ENCODE measurements at regions not wholly inside any gene's neighbourhood (a gene's known extent, or its start where the extent isn't known, plus 50 kb on each side); places are given as distances from the start of the nearest gene placed in this dataset.

DNA sequence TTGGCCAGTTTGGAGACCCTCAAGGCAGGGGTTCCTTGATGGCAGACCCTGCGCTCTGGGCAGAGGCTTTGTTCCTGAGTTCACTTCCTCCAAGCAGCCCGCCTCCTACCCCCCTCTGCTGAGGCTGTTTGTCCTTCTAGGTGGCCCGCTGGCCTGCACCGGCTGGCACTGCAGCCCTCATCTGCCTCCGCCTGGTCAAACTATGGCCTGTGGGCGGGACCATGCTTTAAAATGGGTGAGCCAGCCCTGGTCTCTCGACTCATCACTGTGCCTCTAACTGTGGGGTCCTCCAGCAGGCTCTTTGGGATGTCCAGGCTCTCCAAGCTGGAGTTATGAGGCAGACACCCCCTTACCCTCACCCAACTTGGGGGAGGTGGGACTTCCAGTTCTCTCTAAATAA is 78.9 kb upstream of the SLC22A11 start:
- no peak overlapping the region for H3K4me3 ChIP-seq (ENCODE audit: low read depth, low read length)
- DNase-seq (ENCODE audit: low read depth, low spot score) = no peak
- ChIA-PET CTCF (no interaction called here), POLR2A (no interaction called here)
- no peak for TF ChIP-seq CTCF (IDR thresholded peaks at IDR 0.05; ENCODE audit: insufficient read depth, low read length, missing control alignments)

- TF ChIP-seq CTCF (IDR thresholded peaks at IDR 0.05; ENCODE audit: insufficient read depth, low read length, missing control alignments) = no peak
- CTCF ChIA-PET = interaction anchor here (1.7 kb wide), 1 partner anchor 29 kb away, joined by 6 read pairs; no protein-coding TSS in a partner anchor
- no peak for DNase-seq (ENCODE audit: low read depth, low spot score)
- H3K4me3 ChIP-seq (ENCODE audit: low read depth, low read length) = no peak overlapping the region
- POLR2A ChIA-PET = no interaction called here
Observed at GRCh38 chr11:64477675-64478074, 78.1 kb upstream of the SLC22A11 start.

- TF ChIP-seq CTCF (IDR thresholded peaks at IDR 0.05; ENCODE audit: insufficient read depth, low read length, missing control alignments) = no peak
- POLR2A ChIA-PET = no interaction called here
- CTCF ChIA-PET = interaction anchor here (1.3 to 1.8 kb wide), 2 partner anchors 33 to 169 kb away, joined by 3 to 5 read pairs; no protein-coding TSS in a partner anchor
Observed at GRCh38 chr11:64482588-64482987, 73.2 kb upstream of the SLC22A11 start.

DNA sequence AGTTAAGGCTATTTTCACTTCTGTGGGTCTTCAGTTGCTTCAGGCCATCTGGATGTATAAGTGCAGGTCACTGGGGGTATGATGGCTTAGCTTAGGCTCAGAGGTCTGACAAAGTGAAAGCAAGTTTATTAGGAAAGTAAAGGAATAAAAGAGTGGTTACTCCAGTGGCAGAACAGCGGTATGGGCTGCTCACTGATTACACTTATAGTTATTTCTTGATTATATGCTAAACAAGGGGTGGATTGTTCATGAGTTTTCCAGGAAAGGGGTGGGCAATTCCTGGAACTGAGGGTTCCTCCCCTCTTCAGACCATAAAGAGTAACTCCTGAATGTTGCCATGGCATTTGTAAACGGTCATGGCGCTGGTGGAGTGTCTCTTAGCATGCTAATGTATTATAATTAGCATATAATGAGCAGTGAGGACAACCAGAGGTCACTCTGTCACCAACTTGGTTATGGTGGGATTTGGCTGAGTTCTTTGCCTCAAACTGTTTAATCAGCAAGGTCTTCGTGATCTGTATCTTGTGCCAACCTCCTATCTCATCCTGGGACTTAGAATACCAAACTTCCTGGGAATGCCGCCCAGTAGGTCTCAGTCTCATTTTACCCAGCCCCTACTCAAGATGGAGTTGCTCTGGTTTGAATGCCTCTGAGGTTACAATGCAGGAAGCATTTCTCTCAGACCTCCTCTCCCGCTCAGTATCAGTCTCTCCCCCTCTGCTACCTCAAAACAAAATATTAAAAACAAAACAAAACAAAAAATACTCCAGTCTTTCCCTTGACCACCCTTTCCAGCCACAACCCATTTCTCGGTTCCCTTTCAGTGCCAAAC is 71.3 kb upstream of the SLC22A11 start:
- TF ChIP-seq CTCF (IDR thresholded peaks at IDR 0.05; ENCODE audit: insufficient read depth, low read length, missing control alignments) = no peak
- POLR2A ChIA-PET = no interaction called here
- no peak overlapping the region for H3K4me3 ChIP-seq (ENCODE audit: low read depth, low read length)
- DNase-seq (ENCODE audit: low read depth, low spot score) = no peak
- CTCF ChIA-PET = interaction anchor here (1.8 kb wide), 1 partner anchor 35 kb away, joined by 5 read pairs; no protein-coding TSS in a partner anchor

More at GRCh38 chr11:64482588-64482987, 73.2 kb upstream of the SLC22A11 start:
- no peak for DNase-seq (ENCODE audit: low read depth, low spot score)
- H3K4me3 ChIP-seq (ENCODE audit: low read depth, low read length) = no peak overlapping the region

- H3K4me3 ChIP-seq (ENCODE audit: low read depth, low read length) = no peak overlapping the region
- no peak for TF ChIP-seq CTCF (IDR thresholded peaks at IDR 0.05; ENCODE audit: insufficient read depth, low read length, missing control alignments)
- DNase-seq (ENCODE audit: low read depth, low spot score) = no peak
- POLR2A ChIA-PET = no interaction called here
- CTCF ChIA-PET = interaction anchor here (1.6 kb wide), 1 partner anchor 205 kb away, joined by 3 read pairs; no protein-coding TSS in a partner anchor
Observed at GRCh38 chr11:64485074-64485473, 70.7 kb upstream of the SLC22A11 start.

DNA sequence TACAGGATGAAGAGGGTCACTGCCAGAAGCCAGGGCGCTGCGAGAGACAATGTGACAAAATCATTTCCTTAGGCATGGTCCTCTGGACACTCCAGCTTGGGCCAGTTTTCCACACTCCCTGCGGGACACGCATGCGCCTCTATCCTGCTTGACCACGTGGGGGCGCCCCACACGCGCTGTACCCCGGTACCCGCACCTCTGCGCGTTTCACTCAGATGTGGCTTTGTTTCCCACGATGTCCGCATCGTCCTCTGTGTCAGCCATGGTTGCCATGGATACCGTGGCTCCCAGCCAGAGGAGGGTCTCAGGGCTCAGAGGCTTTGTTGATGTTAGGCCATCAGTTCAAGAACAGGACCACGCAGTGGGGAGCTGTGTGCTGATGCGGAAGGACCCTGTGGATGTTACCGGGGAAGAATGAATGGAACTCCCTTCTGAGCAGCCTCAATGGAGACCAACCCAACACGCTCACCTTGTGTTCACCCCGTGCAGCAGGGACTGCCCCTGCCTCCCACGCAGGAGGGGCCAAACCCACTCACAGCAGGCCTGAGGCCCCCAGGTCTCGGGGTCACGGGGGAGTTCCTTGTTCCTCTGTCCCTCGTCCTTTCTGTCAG is 65.8 kb upstream of the SLC22A11 start:
- no peak overlapping the region for H3K4me3 ChIP-seq (ENCODE audit: low read depth, low read length)
- TF ChIP-seq CTCF (IDR thresholded peaks at IDR 0.05; ENCODE audit: insufficient read depth, low read length, missing control alignments) = peak; percentile 73
- ChIA-PET POLR2A (no interaction called here), CTCF (interaction anchor here (1.0 to 1.4 kb wide), 3 partner anchors 16 to 162 kb away, joined by 3 to 7 read pairs (median 3); no protein-coding TSS in a partner anchor)
- no peak for DNase-seq (ENCODE audit: low read depth, low spot score)

All from AG04449 (cell line).